Mesendoderm (in vitro differentiated cells): ENCODE measurements at regions not wholly inside any gene's neighbourhood (a gene's known extent, or its start where the extent isn't known, plus 50 kb on each side); places are given as distances from the start of the nearest gene placed in this dataset.

Experiments
- DNase-seq: peaks from one replicate; pipeline ENCODE4 v3.0.0; 2013
- H2AK5ac ChIP-seq: 2 replicates; pipeline ENCODE4 v1.6.1; 2013; ENCODE audit warnings: low read length, inconsistent platforms
- H2BK120ac ChIP-seq: 2 replicates; pipeline ENCODE4 v1.6.1; 2013; ENCODE audit warnings: low read depth, mild to moderate bottlenecking, low read length, moderate library complexity, mixed read lengths
- H2BK15ac ChIP-seq: replicated peaks from 2 replicates; pipeline ENCODE4 v1.6.1; 2013; ENCODE audit warnings: low read depth, mild to moderate bottlenecking, moderate library complexity
- H2BK5ac ChIP-seq: 2 replicates; pipeline ENCODE4 v1.6.1; 2013; ENCODE audit warnings: low read length, inconsistent platforms
- H3K18ac ChIP-seq: 2 replicates; pipeline ENCODE4 v1.6.1; 2013; ENCODE audit warnings: mild to moderate bottlenecking, low read length, mixed read lengths
- H3K23ac ChIP-seq: one replicate; pipeline ENCODE4 v1.6.1; 2013; ENCODE audit warnings: low read length
- H3K27ac ChIP-seq: 2 replicates; pipeline ENCODE4 v1.5.1; 2013; ENCODE audit warnings: low read depth, mild to moderate bottlenecking, inconsistent platforms, low read length, moderate library complexity
- H3K27me3 ChIP-seq: 2 replicates; pipeline ENCODE4 v1.6.1; 2013; ENCODE audit warnings: low read length, control low read depth, mild to moderate bottlenecking, inconsistent platforms; ENCODE audit not compliant: insufficient read depth, poor library complexity
- H3K36me3 ChIP-seq: 2 replicates; pipeline ENCODE4 v1.6.1; 2013; ENCODE audit warnings: low read length, inconsistent platforms; ENCODE audit not compliant: control insufficient read depth, insufficient read depth
- H3K4ac ChIP-seq: one replicate; pipeline ENCODE4 v1.6.1; 2013; ENCODE audit warnings: low read depth, mild to moderate bottlenecking, low read length, moderate library complexity
- H3K4me1 ChIP-seq: 2 replicates; pipeline ENCODE4 v1.6.1; 2013; ENCODE audit warnings: low read depth, low read length, inconsistent platforms; ENCODE audit not compliant: control insufficient read depth
- H3K4me2 ChIP-seq: 2 replicates; pipeline ENCODE4 v1.6.1; 2013; ENCODE audit warnings: low read length
- H3K4me3 ChIP-seq: 2 replicates; pipeline ENCODE4 v1.5.1; 2013; ENCODE audit warnings: mild to moderate bottlenecking, low read length
- H3K56ac ChIP-seq: one replicate; pipeline ENCODE4 v1.6.1; 2013; ENCODE audit warnings: low read length
- H3K79me1 ChIP-seq: 2 replicates; pipeline ENCODE4 v1.6.1; 2013; ENCODE audit warnings: low read length, inconsistent platforms
- H3K79me2 ChIP-seq: 2 replicates; pipeline ENCODE4 v1.6.1; 2013; ENCODE audit warnings: mild to moderate bottlenecking, low read length; ENCODE audit not compliant: control insufficient read depth, insufficient read depth
- H3K9ac ChIP-seq: 2 replicates; pipeline ENCODE4 v1.6.1; 2013; ENCODE audit warnings: low read length, inconsistent platforms
- H4K5ac ChIP-seq: one replicate; pipeline ENCODE4 v1.6.1; 2013; ENCODE audit warnings: low read length
- H4K8ac ChIP-seq: one replicate; pipeline ENCODE4 v1.6.1; 2013; ENCODE audit warnings: low read depth, mild to moderate bottlenecking, control low read depth, low read length, moderate library complexity
- WGBS: extraction: QIAGEN DNeasy Blood & Tissue Kit; methylation state at CpG from one replicate; pipeline ENCODE4 v1.1.7; 2013; ENCODE audit warnings: low lambda C conversion rate, missing lambda C conversion rate; ENCODE audit not compliant: insufficient coverage; ENCODE audit errors: extremely low coverage; 5-methylcytosine and 5-hydroxymethylcytosine counted together

GRCh38 chr3:25038922-25039321, 389.1 kb upstream of the RARB start:
- H2BK120ac ChIP-seq = no peak overlapping the region
- H3K9ac ChIP-seq = no peak overlapping the region
- no peaks in the 10 kb centered on the region for H3K36me3 ChIP-seq
- H4K8ac ChIP-seq = no peak overlapping the region
- H3K79me1 ChIP-seq = no peaks in the 10 kb centered on the region
- no peak overlapping the region for H3K4ac ChIP-seq
- WGBS = no CpG with 5 or more reads among the region's 4 CpGs
- no peak overlapping the region for H3K4me2 ChIP-seq
- no peak overlapping the region for H4K5ac ChIP-seq
- H3K23ac ChIP-seq = no peak overlapping the region
- no peak overlapping the region for H3K4me3 ChIP-seq
- no peak overlapping the region for H3K18ac ChIP-seq
- no peak for DNase-seq
- H3K56ac ChIP-seq = no peak overlapping the region
- H3K79me2 ChIP-seq = no peaks in the 10 kb centered on the region
- H2BK15ac ChIP-seq = no peak overlapping the region
- no peak overlapping the region for H2BK5ac ChIP-seq
- H3K27me3 ChIP-seq = no peaks in the 10 kb centered on the region
- no peak overlapping the region for H2AK5ac ChIP-seq
- no peak overlapping the region for H3K27ac ChIP-seq
- no peaks in the 10 kb centered on the region for H3K4me1 ChIP-seq

GRCh38 chr3:25040748-25041147, 387.3 kb upstream of the RARB start:
- Histone ChIP-seq H3K4me1 (no peaks in the 10 kb centered on the region), H3K36me3 (no peaks in the 10 kb centered on the region), H4K5ac (no peak overlapping the region), H2BK120ac (no peak overlapping the region), H2AK5ac (no peak overlapping the region), H3K56ac (no peak overlapping the region), H3K4me2 (no peak overlapping the region), H3K23ac (no peak overlapping the region), H3K79me2 (no peaks in the 10 kb centered on the region), H3K27me3 (no peaks in the 10 kb centered on the region), H3K4ac (no peak overlapping the region), H2BK5ac (no peak overlapping the region), H3K4me3 (no peak overlapping the region), H3K79me1 (no peaks in the 10 kb centered on the region), H4K8ac (no peak overlapping the region), H3K9ac (no peak overlapping the region), H2BK15ac (no peak overlapping the region), H3K27ac (no peak overlapping the region), H3K18ac (no peak overlapping the region)
- WGBS = no CpG with 5 or more reads among the region's 3 CpGs
- no peak for DNase-seq

GRCh38 chr3:25041871-25042584, 386.0 kb upstream of the RARB start:
- Histone ChIP-seq H3K4me1 (no peaks in the 10 kb centered on the region), H4K5ac (no peak overlapping the region), H2BK120ac (no peak overlapping the region), H4K8ac (no peak overlapping the region), H3K36me3 (no peaks in the 10 kb centered on the region), H3K23ac (no peak overlapping the region), H3K79me2 (no peaks in the 10 kb centered on the region), H2BK15ac (no peak overlapping the region), H3K4me2 (no peak overlapping the region), H3K79me1 (no peaks in the 10 kb centered on the region), H3K4ac (no peak overlapping the region), H3K27me3 (no peaks in the 10 kb centered on the region), H3K27ac (no peak overlapping the region), H3K9ac (no peak overlapping the region), H3K56ac (no peak overlapping the region), H3K4me3 (no peak overlapping the region), H3K18ac (no peak overlapping the region), H2AK5ac (no peak overlapping the region), H2BK5ac (no peak overlapping the region)
- no CpG with 5 or more reads among the region's 3 CpGs for WGBS
- no peak for DNase-seq

GRCh38 chr3:25043177-25043576, 384.9 kb upstream of the RARB start:
- H2AK5ac ChIP-seq = no peak overlapping the region
- no peak for DNase-seq
- H3K9ac ChIP-seq = no peak overlapping the region
- H3K56ac ChIP-seq = no peak overlapping the region
- H3K27me3 ChIP-seq = no peaks in the 10 kb centered on the region
- WGBS = no CpG with 5 or more reads among the region's 2 CpGs
- H4K8ac ChIP-seq = no peak overlapping the region
- H2BK15ac ChIP-seq = no peak overlapping the region
- H3K79me2 ChIP-seq = no peaks in the 10 kb centered on the region
- H3K27ac ChIP-seq = no peak overlapping the region
- H2BK5ac ChIP-seq = no peak overlapping the region
- no peak overlapping the region for H3K23ac ChIP-seq
- no peaks in the 10 kb centered on the region for H3K4me1 ChIP-seq
- H3K18ac ChIP-seq = no peak overlapping the region
- H3K4me2 ChIP-seq = no peak overlapping the region
- no peak overlapping the region for H3K4ac ChIP-seq
- H3K79me1 ChIP-seq = no peaks in the 10 kb centered on the region
- no peak overlapping the region for H4K5ac ChIP-seq
- no peak overlapping the region for H2BK120ac ChIP-seq
- no peaks in the 10 kb centered on the region for H3K36me3 ChIP-seq
- no peak overlapping the region for H3K4me3 ChIP-seq

- Histone ChIP-seq H3K4ac (no peak overlapping the region), H4K5ac (no peak overlapping the region), H3K27ac (no peak overlapping the region), H3K18ac (no peak overlapping the region), H3K4me3 (no peak overlapping the region), H2BK15ac (no peak overlapping the region), H3K79me1 (no peaks in the 10 kb centered on the region), H3K79me2 (no peaks in the 10 kb centered on the region), H2AK5ac (no peak overlapping the region), H3K4me2 (no peak overlapping the region), H3K23ac (no peak overlapping the region), H2BK120ac (no peak overlapping the region), H3K4me1 (no peaks in the 10 kb centered on the region), H3K56ac (no peak overlapping the region), H3K9ac (no peak overlapping the region), H3K36me3 (no peaks in the 10 kb centered on the region), H3K27me3 (no peaks in the 10 kb centered on the region), H2BK5ac (no peak overlapping the region), H4K8ac (no peak overlapping the region)
- no peak for DNase-seq
- WGBS = no CpG with 5 or more reads among the region's 3 CpGs
Observed at GRCh38 chr3:25043749-25044148, 384.3 kb upstream of the RARB start.
